Hematopoietic multipotent progenitor cell treated with erythropoietin and hydrocortisone succinate and interleukin-3 and kit ligand, for 17 days (in vitro differentiated cells): ENCODE measurements at regions not wholly inside any gene's neighbourhood (a gene's known extent, or its start where the extent isn't known, plus 50 kb on each side); places are given as distances from the start of the nearest gene placed in this dataset.
"Not testable (repeated sequence)": the region's sequence is repeated elsewhere in the genome, so short reads cannot be mapped to it uniquely, and the experiment has no call there.

Experiments used
- DNase-seq: peaks from one replicate; pipeline ENCODE4 v3.0.0-alpha.2; 2015; ENCODE audit warnings: low spot score

DNA sequence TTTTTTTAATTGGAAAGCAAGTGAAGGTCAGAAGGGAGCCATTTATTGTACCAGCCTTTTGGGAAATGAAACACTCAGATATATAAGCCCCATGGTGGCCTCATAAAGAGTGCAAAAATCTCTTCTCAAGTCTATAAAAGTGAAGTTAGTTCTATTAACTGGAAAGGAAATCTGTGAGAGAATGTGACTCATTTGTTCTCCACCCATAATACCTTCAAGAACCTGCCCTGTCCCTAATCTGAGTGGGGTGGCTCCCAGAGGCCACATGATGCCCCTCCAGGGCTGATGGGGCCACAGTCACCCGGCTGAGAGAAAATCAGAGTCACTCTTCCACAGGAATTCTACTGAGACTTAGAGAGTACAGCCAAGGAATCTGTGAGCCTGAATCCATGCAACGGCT is 65.8 kb upstream of the SERP2 start:
- no peak for DNase-seq

DNA sequence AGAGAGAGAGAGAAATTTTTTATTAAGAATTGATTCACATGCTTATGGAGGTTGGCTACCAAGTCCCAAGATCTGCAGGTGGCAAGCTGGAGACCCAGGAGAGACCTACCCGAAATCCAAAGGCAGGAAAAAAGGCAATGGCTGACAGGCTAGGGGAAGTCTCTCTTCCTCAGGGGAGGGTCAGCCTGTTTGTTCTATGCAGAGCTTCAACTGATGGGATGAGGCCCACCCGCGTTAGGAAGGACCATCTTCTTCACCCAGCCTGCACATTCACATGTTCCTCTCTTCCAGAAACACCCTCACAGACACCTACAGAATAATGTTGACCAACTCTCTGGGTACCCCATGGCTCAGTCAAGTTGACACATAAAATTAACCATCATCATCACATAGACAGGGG is 65.3 kb upstream of the SERP2 start:
- no peak for DNase-seq

DNA sequence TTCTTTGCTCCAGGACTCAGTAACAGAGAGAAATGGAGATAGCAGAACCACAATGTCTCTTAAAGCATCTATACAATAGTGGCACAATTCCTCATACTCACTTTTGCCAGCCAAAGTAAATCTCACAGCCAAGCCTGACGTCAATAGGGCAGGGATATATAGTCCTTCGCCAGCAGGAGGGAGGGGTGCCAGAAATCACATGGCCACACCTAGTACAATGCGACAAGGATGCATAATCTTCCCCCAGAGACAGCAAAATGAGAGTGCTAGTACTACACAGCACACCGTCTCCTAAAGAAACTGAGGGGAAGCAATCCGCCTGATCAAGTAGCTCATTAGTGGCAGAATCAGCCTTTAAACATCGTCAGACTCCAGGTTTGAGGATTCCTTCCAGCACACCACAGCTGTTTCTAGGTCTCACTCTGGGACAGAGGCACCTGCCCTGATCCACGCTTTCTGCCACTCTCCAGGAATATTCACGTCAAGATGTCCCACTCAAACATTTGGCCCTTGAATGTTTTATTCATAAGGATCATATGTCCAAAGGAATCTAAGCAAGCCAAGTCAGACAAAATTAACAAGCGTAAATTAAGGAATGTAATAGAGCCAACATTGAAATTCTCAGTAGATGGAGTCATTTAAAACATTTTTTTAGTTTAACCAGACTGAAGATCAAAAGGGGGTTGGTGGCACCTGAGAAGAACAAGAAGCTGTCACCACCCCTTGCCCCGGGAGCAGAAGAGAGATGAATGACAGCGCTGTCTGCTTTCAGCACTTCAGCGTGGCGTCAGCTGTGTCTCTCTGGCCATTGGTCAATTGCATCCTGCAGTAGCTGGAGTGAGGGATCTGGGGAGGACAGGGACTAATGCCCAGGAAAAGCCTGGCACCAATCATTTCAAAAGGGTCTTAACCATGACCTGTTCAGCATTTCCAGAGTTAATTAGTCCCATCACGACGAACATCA is 63.5 kb upstream of the SERP2 start:
- no peak for DNase-seq

DNA sequence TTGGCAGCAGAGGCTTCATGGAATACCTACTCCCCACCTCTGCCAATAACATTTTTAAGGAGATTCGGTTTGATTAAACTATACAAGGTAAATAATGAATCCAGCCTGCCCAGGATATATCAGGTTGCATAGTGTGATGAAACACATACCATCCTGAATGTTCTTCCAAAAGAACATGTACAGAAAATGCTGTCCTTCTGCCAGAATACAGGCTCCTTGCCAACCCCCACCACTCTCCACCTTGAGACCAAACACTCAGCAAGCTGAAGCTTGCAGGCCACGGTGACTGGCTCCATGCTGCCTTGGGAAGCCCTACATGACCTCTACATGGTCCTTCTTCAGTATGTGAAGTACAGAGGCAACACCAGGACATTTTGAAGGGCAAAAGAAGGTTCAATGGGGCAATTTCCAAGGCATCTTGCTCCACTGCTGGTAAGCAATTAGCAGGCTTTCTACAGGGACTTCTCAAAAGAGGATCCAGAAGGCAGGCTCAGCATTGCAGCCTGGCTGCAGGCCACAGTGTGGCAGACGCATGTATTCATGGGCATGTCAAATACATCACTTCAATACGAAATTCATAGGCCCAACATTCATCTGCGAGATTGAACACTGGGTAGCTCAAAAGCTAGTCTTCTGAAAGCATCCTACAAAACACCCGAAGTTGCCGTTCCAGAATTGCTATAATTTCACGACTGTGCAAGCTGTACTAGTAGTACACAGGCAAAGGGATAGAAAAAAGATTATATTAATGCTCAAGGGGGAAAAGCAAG is 62.4 kb upstream of the SERP2 start:
- DNase-seq: no peak

DNA sequence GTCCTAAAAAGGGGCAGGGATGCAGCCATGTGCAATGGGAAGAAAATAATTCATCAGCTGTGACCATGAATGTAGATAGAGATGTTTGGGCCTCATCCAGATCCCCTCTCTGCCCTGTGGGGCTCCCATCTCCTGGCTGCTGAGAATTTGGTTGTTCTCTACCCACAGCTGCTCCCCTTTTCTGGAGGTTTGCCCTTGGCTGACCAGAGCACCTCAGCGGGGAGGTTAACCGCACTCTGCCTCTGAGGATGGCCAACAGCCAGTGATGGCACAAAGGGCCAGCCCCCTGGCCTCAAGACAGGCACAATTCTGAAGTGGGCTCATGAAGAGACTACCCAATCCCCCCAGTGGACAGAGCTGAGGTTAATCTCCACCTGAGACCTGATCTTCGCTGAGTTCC is 61.5 kb upstream of the SERP2 start:
- no peak for DNase-seq

DNA sequence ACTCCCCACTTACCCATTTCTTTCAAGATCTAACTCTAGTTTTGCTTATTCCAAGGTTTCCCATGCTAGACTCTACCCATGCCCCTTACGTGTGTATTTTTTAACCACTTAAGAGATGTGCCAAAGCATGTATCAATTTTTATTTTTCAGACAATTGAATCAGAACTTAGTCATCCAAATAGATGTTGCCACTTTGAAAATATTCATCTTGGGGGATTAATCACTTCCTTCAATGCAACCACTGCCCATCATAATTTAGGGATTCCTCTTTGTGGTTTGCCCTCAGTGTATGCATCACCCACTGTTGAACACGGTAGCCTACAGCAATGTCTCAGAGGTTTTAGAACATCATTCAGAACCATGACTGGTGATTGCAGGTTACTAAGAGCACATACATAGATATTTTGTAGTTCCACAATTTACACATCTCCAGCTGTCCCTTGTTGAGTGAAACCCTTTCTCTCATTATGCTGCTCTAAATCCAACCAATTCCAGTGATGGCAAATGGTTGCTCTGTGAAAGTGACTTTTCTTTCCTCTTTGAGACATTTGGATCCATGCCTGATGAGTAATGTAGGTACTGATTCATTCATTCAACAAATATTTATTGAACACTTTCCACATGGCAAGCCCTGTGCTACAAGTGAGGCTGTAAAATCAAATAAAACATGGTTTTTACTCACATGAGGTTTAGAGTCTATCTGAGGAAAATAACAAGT is 60.6 kb upstream of the SERP2 start:
- no peak for DNase-seq

DNA sequence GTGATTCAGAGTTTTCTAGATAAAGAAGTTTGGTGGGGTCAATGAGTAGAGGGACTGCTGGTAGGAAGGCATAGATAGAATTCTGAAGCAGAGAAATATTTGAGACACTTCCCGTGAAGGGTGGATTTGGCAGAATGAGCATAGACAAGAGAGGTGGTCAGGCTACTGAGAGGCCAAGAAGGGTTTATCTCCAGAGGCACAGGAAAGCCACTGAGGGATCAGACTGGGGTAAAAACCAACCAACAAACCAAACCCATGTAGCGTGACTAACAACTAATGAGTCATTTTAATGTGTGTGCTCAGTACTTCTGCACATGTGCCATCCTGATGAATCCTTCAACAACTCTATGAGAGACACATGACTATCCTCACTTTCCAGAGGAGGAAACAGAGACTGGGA is 60.0 kb upstream of the SERP2 start:
- no peak for DNase-seq

DNA sequence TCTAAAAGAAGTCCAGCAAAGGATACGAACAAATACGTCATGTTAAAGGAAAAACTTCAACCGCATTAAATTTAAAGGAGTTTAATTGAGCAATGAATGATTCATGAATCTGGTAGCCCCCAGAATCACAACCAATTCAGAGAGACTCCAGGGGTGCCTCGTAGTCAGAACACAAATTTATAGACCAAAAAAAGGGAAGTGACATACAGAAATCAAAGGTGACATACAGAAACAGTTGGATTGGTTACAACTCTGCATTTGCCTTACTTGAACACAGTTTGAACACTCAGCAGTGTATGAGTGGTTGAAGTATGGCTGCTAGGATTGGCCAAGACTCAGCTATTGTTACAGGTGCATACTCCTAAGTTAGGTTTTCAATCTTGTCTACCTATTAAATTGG is 59.5 kb upstream of the SERP2 start:
- not testable (repeated sequence) for DNase-seq

DNA sequence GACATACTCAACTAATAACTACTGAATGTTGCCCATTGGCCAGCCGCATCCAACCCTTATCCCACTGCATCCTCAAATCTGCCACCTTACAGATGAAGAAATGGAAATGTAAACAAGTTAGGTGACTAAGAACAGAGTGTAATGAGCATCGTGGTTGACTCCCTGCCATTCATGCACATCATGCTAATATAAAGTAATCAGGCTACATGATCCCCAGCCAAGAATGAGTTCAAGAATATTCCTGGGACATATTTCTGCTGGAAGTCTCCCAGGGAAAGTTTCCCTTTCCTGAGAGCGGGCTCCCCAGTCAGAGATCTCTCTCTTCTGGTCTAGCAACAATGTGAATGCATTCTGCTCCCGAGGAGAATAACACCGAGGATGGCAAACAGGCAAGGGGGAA is 55.9 kb upstream of the SERP2 start:
- DNase-seq: no peak

DNA sequence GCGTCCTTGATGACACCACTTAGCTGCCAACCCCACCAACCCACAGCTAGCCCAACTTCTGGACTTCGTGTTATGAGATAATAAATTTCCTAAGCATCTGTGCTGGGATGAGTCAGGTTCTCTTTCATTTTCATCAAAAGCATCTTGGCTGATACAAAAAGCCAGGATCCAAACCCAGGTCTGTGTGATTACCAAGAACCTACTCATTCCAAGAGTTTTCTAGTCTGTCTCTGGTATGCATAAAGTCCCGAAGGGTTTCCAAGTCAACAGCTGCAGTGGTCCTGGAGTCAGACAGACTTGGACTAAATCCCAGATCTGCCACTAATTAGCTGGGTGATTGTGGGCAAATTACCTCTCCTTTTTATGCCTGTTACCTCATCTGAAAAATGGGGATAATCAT is 55.5 kb upstream of the SERP2 start:
- no peak for DNase-seq

DNA sequence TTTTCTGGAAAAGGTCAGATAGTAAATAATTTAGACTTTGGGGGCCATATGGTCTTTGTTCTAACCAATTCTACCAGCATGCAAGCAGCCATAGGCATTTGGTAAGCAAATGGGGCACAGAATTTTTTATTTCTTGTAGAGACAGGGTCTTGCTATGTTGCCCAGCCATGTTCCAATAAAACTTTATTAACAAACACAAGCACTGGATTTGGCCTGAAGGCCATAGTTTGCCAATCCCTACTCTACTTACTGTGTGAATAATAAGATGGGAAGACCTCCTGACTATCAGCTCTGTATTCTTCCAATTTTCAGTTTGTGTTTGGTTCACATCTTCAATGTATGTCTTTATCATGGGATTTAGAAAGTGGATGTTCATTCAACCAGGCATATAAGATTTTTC is 53.0 kb upstream of the SERP2 start:
- DNase-seq: no peak

DNA sequence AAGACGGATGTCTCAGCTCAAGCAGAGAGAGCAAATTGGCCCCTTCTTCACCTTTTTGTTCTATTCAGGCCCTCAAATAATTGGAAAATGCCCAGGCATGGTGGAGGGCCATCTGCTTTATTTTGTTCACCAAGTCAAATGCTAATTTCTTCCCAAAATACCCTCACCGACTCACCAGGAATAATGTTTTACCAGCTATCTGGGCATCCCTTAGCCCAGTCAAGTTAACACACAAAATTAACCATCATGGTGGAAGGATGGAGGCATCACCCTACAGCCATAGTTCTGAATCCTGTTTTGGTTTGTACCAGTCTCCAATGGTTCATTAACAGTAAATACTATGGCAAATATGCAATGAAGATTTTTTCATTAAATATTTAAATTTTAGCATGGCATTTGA is 51.7 kb upstream of the SERP2 start:
- DNase-seq: no peak

DNA sequence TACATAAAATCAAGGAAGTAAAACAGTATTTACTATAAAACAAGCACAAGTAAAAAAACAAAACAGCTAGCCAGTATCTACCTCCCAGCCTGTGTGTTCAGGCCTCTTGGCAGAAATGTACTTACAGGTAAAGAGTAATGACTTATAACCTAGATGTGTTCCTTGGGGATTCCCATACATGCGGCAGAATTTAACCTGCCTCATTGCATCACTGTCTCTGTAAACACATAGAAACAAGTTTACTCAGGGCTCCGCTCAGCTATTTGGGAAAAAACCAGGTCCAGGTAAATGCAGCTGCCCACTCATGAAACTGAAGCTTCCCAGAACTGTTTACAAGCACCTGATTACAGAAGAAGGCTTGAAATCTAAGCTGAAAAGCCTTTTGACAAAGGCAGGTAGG is 50.7 kb upstream of the SERP2 start:
- DNase-seq: no peak

DNA sequence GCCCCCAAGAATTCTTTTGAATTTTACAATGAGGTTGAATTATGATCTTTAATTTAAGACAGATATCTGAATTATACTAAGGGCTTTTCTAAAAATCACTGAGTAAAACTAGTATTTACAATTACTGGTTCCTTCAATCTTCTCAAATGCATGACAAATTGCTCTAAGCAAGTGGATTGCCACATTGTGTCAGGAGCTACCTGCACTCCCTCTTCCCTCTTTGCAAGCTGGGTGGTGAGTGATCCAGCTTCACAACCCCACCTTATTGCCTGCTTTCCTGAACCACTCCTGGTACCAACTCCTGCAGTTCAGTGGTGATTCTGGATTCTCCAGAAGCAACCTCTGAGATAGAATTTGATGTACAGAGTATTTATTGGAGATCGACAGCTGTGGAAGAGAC is 49.9 kb upstream of the SERP2 start:
- no peak for DNase-seq
